ENCODE measurements at regions not wholly inside any gene's neighbourhood (a gene's known extent, or its start where the extent isn't known, plus 50 kb on each side); places are given as distances from the start of the nearest gene placed in this dataset.

DNA sequence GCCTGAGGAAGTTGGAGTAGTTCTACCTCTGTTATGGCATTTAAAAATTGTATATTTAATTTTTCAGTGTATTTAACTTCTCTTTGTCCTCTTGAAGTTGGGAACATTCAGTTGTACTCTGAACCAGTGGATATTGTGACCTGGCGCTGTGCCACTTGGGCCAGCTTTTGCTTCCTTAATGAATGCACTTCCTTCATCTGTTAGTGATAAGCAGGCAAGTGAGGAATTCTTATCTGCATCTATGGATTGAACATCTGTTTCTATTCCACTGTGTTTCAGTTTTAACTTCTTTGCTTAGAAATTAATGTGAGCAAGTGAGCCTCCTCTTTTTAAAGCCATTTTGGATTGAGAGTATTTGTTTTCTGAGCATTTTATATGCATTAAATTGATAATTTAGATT lies 128.3 kb downstream of the UCHL1 start:
- no peak for DNase-seq (ENCODE audit: unreplicated experiment)
- Mint-ChIP-seq H3K4me1 (ENCODE audit: insufficient read depth, unreplicated experiment) (peaks cover 7% of the 10 kb centered on the region), H3K4me3 (ENCODE audit: unreplicated experiment) (no peak overlapping the region), H3K9me3 (ENCODE audit: unreplicated experiment) (no peaks in the 10 kb centered on the region), H3K36me3 (ENCODE audit: insufficient read depth, unreplicated experiment) (no peaks in the 10 kb centered on the region), H3K27me3 (ENCODE audit: insufficient read depth, unreplicated experiment) (no peaks in the 10 kb centered on the region), H3K27ac (ENCODE audit: low read depth, unreplicated experiment) (no peak overlapping the region)
- CTCF ChIA-PET = no interaction called here
- intact Hi-C loops (cut with micrococcal nuclease) = loop anchor here (2.0 kb wide), 1 partner anchor 68 kb away; no protein-coding TSS in a partner anchor
- POLR2A ChIA-PET = no interaction called here
- no TSS peak for BruUV-seq (replicated peaks)
- TF ChIP-seq, protein P1, sequence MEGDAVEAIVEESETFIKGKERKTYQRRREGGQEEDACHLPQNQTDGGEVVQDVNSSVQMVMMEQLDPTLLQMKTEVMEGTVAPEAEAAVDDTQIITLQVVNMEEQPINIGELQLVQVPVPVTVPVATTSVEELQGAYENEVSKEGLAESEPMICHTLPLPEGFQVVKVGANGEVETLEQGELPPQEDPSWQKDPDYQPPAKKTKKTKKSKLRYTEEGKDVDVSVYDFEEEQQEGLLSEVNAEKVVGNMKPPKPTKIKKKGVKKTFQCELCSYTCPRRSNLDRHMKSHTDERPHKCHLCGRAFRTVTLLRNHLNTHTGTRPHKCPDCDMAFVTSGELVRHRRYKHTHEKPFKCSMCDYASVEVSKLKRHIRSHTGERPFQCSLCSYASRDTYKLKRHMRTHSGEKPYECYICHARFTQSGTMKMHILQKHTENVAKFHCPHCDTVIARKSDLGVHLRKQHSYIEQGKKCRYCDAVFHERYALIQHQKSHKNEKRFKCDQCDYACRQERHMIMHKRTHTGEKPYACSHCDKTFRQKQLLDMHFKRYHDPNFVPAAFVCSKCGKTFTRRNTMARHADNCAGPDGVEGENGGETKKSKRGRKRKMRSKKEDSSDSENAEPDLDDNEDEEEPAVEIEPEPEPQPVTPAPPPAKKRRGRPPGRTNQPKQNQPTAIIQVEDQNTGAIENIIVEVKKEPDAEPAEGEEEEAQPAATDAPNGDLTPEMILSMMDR (IDR thresholded peaks at IDR 0.05; ENCODE audit: unreplicated experiment) = no peak

GRCh38 chr4:41385481-41385880 lies 128.8 kb downstream of the UCHL1 start:
- Mint-ChIP-seq H3K27ac (ENCODE audit: low read depth, unreplicated experiment) (no peak overlapping the region), H3K4me3 (ENCODE audit: unreplicated experiment) (no peak overlapping the region), H3K4me1 (ENCODE audit: insufficient read depth, unreplicated experiment) (peaks cover 3% of the 10 kb centered on the region), H3K27me3 (ENCODE audit: insufficient read depth, unreplicated experiment) (no peaks in the 10 kb centered on the region), H3K9me3 (ENCODE audit: unreplicated experiment) (no peaks in the 10 kb centered on the region), H3K36me3 (ENCODE audit: insufficient read depth, unreplicated experiment) (no peaks in the 10 kb centered on the region)
- CTCF ChIA-PET = no interaction called here
- TF ChIP-seq, protein P1 (IDR thresholded peaks at IDR 0.05; ENCODE audit: unreplicated experiment) = no peak
- BruUV-seq (replicated peaks) = no TSS peak
- no peak for DNase-seq (ENCODE audit: unreplicated experiment)
- POLR2A ChIA-PET = no interaction called here
- intact Hi-C loops (cut with micrococcal nuclease) = loop anchor here (2.0 kb wide), 1 partner anchor 69 kb away; no protein-coding TSS in a partner anchor

DNA sequence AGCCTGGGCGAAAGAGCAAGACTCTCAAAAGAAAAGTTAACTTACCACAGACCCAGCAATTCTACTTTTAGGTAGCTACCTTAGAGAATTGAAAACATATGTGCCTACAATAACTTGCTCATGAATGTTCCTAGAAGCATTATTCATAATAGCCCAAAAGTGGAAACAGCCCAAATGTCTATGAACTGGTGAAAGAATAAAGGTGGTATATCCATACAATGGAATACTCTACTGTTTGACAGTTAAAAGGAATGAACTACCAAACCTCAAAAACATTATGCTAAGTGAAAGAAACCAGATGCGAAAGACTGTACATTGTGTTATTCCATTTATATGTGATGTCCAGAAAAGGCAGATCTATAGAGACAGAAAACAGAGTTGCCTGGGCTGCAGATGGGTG lies 131.4 kb downstream of the UCHL1 start:
- TF ChIP-seq, protein P1 (IDR thresholded peaks at IDR 0.05; ENCODE audit: unreplicated experiment) = no peak
- ChIA-PET POLR2A (no interaction called here), CTCF (no interaction called here)
- peaks cover 10% of the 10 kb centered on the region for H3K4me1 Mint-ChIP-seq (ENCODE audit: insufficient read depth, unreplicated experiment)
- H3K9me3 Mint-ChIP-seq (ENCODE audit: unreplicated experiment) = no peaks in the 10 kb centered on the region
- H3K27ac Mint-ChIP-seq (ENCODE audit: low read depth, unreplicated experiment) = no peak overlapping the region
- H3K36me3 Mint-ChIP-seq (ENCODE audit: insufficient read depth, unreplicated experiment) = no peaks in the 10 kb centered on the region
- no peak overlapping the region for H3K4me3 Mint-ChIP-seq (ENCODE audit: unreplicated experiment)
- no TSS peak for BruUV-seq (replicated peaks)
- no peaks in the 10 kb centered on the region for H3K27me3 Mint-ChIP-seq (ENCODE audit: insufficient read depth, unreplicated experiment)
- intact Hi-C loops (cut with micrococcal nuclease) = no loop called here
- no peak for DNase-seq (ENCODE audit: unreplicated experiment)

DNA sequence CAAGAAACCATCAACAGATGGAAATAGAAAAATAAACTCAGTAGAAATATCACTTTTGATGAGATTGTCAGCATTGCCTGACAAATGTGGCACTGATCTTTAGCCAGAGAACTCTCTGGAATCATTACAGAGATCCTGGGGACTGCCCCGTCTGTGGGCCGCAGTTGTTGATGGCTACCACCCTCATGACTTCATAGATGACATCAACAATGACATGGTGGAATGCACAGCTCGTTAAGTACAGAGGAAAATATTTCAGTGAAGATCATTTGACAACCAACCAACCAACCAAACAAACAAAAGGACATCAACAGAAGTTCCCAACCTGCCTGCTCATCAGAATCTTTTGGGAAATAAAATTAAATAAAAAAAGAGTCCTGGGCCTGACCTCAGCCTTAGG lies 132.6 kb downstream of the UCHL1 start:
- no peaks in the 10 kb centered on the region for H3K9me3 Mint-ChIP-seq (ENCODE audit: unreplicated experiment)
- intact Hi-C loops (cut with micrococcal nuclease) = no loop called here
- no peaks in the 10 kb centered on the region for H3K27me3 Mint-ChIP-seq (ENCODE audit: insufficient read depth, unreplicated experiment)
- peaks cover 12% of the 10 kb centered on the region for H3K4me1 Mint-ChIP-seq (ENCODE audit: insufficient read depth, unreplicated experiment)
- POLR2A ChIA-PET = no interaction called here
- DNase-seq (ENCODE audit: unreplicated experiment) = no peak
- BruUV-seq (replicated peaks) = no TSS peak
- H3K4me3 Mint-ChIP-seq (ENCODE audit: unreplicated experiment) = no peak overlapping the region
- CTCF ChIA-PET = no interaction called here
- TF ChIP-seq, protein P1 (IDR thresholded peaks at IDR 0.05; ENCODE audit: unreplicated experiment) = no peak
- no peaks in the 10 kb centered on the region for H3K36me3 Mint-ChIP-seq (ENCODE audit: insufficient read depth, unreplicated experiment)
- H3K27ac Mint-ChIP-seq (ENCODE audit: low read depth, unreplicated experiment) = peak overlapping the region; percentile 57

All from MCF 10A (cell line).